ENCODE measurements at regions not wholly inside any gene's neighbourhood (a gene's known extent, or its start where the extent isn't known, plus 50 kb on each side); places are given as distances from the start of the nearest gene placed in this dataset.
"Not testable (repeated sequence)": the region's sequence is repeated elsewhere in the genome, so short reads cannot be mapped to it uniquely, and the experiment has no call there.

- not testable (repeated sequence) for TF ChIP-seq CTCF, POLR2A (IDR thresholded peaks at IDR 0.05)
Observed at GRCh38 chr1:157205982-157206381, 67.8 kb upstream of the ETV3 start.

Measured in lower leg skin (tissue), 3 donors.